ENCODE measurements at regions not wholly inside any gene's neighbourhood (a gene's known extent, or its start where the extent isn't known, plus 50 kb on each side); places are given as distances from the start of the nearest gene placed in this dataset.

GRCh38 chr6:63493557-63493956 is 78.7 kb upstream of the LOC128125822 start:
- Mint-ChIP-seq H3K27ac (ENCODE audit: unreplicated experiment) (no peak overlapping the region), H3K4me3 (ENCODE audit: unreplicated experiment) (no peak overlapping the region), H3K4me1 (ENCODE audit: low read depth, unreplicated experiment) (no peaks in the 10 kb centered on the region), H3K27me3 (ENCODE audit: unreplicated experiment) (no peaks in the 10 kb centered on the region), H3K9me3 (ENCODE audit: unreplicated experiment) (no peaks in the 10 kb centered on the region), H3K36me3 (ENCODE audit: unreplicated experiment) (no peaks in the 10 kb centered on the region)
- no peak for DNase-seq
- TF ChIP-seq CTCF (IDR thresholded peaks at IDR 0.05; ENCODE audit: partially characterized antibody, unreplicated experiment) = no peak

- Mint-ChIP-seq H3K4me1 (ENCODE audit: low read depth, unreplicated experiment) (no peaks in the 10 kb centered on the region), H3K4me3 (ENCODE audit: unreplicated experiment) (no peak overlapping the region), H3K9me3 (ENCODE audit: unreplicated experiment) (no peaks in the 10 kb centered on the region), H3K36me3 (ENCODE audit: unreplicated experiment) (no peaks in the 10 kb centered on the region), H3K27me3 (ENCODE audit: unreplicated experiment) (no peaks in the 10 kb centered on the region), H3K27ac (ENCODE audit: unreplicated experiment) (no peak overlapping the region)
- DNase-seq = no peak
- no peak for TF ChIP-seq CTCF (IDR thresholded peaks at IDR 0.05; ENCODE audit: partially characterized antibody, unreplicated experiment)
Measured at GRCh38 chr6:63496361-63496804, 75.9 kb upstream of the LOC128125822 start.

DNA sequence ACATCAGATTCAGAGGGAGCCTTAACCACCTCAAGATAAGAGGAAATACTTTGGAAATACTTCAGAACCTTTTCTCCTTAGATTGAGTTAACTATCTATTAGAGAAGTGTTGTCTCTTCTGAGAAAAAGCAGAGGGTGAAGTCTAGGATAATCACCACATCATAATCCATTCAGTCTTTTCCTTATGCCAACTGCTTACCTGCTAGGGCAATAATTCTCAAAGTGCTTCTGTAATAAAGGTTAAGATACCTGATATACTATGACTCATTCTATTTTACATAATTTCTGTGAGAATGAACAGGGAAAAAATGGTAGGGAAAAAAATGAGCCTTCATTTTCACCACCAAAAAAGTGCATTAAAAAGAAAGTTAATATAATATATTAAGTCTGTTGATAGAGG is 70.1 kb upstream of the LOC128125822 start:
- no peaks in the 10 kb centered on the region for H3K36me3 Mint-ChIP-seq (ENCODE audit: unreplicated experiment)
- H3K4me3 Mint-ChIP-seq (ENCODE audit: unreplicated experiment) = no peak overlapping the region
- no peak for DNase-seq
- TF ChIP-seq CTCF (IDR thresholded peaks at IDR 0.05; ENCODE audit: partially characterized antibody, unreplicated experiment) = no peak
- no peak overlapping the region for H3K27ac Mint-ChIP-seq (ENCODE audit: unreplicated experiment)
- peaks cover 2% of the 10 kb centered on the region for H3K27me3 Mint-ChIP-seq (ENCODE audit: unreplicated experiment)
- no peaks in the 10 kb centered on the region for H3K9me3 Mint-ChIP-seq (ENCODE audit: unreplicated experiment)
- no peaks in the 10 kb centered on the region for H3K4me1 Mint-ChIP-seq (ENCODE audit: low read depth, unreplicated experiment)

- Mint-ChIP-seq H3K4me3 (ENCODE audit: unreplicated experiment) (no peak overlapping the region), H3K27me3 (ENCODE audit: unreplicated experiment) (peaks cover 2% of the 10 kb centered on the region), H3K4me1 (ENCODE audit: low read depth, unreplicated experiment) (no peaks in the 10 kb centered on the region), H3K9me3 (ENCODE audit: unreplicated experiment) (no peaks in the 10 kb centered on the region), H3K36me3 (ENCODE audit: unreplicated experiment) (no peaks in the 10 kb centered on the region), H3K27ac (ENCODE audit: unreplicated experiment) (no peak overlapping the region)
- TF ChIP-seq CTCF (IDR thresholded peaks at IDR 0.05; ENCODE audit: partially characterized antibody, unreplicated experiment) = no peak
- no peak for DNase-seq
Measured at GRCh38 chr6:63503199-63503598, 69.1 kb upstream of the LOC128125822 start.

DNA sequence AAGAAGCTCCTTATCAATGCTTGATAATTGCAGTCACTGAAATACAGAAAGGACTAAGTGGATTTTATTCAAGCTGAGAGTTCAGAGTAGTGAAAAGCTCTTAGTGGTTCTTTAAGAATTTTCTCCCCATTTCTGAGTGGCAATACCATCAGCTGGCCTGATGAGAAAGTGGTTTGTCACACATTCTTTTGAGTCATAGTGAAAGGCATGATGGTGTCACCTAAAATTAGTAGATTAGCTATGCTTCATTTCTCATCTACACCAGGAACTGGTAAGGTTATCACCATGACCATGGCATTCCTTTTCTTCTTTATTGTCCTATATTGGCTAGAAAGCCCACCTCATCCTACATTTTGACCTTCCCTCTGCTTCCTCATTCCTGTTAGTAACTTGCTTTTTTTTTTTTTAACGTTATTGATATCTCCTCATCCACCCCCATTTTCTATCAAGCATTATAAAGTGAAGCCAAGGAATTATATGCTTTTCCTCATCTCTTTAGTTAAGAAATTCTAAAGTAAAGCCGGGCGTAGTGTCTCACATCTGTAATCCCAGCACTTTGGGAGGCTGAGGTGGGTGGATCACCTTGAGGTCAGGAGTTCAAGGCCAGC is 67.4 kb upstream of the LOC128125822 start:
- Mint-ChIP-seq H3K36me3 (ENCODE audit: unreplicated experiment) (no peaks in the 10 kb centered on the region), H3K27ac (ENCODE audit: unreplicated experiment) (no peak overlapping the region), H3K9me3 (ENCODE audit: unreplicated experiment) (no peaks in the 10 kb centered on the region), H3K27me3 (ENCODE audit: unreplicated experiment) (peaks cover 2% of the 10 kb centered on the region), H3K4me1 (ENCODE audit: low read depth, unreplicated experiment) (no peaks in the 10 kb centered on the region), H3K4me3 (ENCODE audit: unreplicated experiment) (no peak overlapping the region)
- no peak for DNase-seq
- TF ChIP-seq CTCF (IDR thresholded peaks at IDR 0.05; ENCODE audit: partially characterized antibody, unreplicated experiment) = no peak

All from glutamatergic neuron (in vitro differentiated cells).